Kidney epithelial cell (primary cell): ENCODE measurements at regions not wholly inside any gene's neighbourhood (a gene's known extent, or its start where the extent isn't known, plus 50 kb on each side); places are given as distances from the start of the nearest gene placed in this dataset.

ENCODE experiments used
- DNase-seq: peaks from one replicate; pipeline ENCODE4 v3.0.0-alpha.2; 2010; ENCODE audit warnings: low read depth
- H3K27me3 ChIP-seq: 2 replicates; pipeline ENCODE4 v1.6.0; 2011; ENCODE audit warnings: low read length; ENCODE audit not compliant: control insufficient read depth, insufficient read depth
- H3K36me3 ChIP-seq: 2 replicates; pipeline ENCODE4 v1.5.1; 2011; ENCODE audit warnings: low read length; ENCODE audit not compliant: control insufficient read depth, insufficient read depth
- H3K4me3 ChIP-seq: 2 replicates; pipeline ENCODE4 v1.5.1; 2011; ENCODE audit warnings: low read depth, mild to moderate bottlenecking, control low read depth, low read length
- TF ChIP-seq, protein P1 (sequence below): IDR thresholded peaks from 2 replicates; pipeline ENCODE4 v1.5.1; 2011; ENCODE audit warnings: mild to moderate bottlenecking, moderate library complexity, low read length, control low read depth, inconsistent platforms; ENCODE audit not compliant: insufficient read depth, poor library complexity, severe bottlenecking

DNA sequence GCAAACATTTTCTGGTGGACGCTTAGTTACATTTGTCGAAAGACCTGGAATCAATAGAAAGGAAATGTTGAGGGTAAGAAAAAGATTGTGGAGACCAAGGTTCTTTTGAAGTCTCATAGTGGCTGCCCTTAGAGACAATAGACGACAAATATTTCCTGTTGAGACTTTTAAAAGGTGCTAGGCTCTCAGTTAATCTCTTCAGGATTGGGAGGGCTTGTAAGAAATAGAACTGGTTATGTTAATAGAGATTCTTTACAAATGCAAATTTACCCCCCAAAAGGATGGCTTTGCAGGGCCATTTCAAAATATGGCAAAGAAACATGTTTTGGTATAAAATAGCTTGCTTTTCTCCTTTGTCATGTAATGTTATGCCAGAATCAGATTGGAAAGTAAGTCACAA is 428.2 kb upstream of the CTNND2 start:
- TF ChIP-seq, protein P1, sequence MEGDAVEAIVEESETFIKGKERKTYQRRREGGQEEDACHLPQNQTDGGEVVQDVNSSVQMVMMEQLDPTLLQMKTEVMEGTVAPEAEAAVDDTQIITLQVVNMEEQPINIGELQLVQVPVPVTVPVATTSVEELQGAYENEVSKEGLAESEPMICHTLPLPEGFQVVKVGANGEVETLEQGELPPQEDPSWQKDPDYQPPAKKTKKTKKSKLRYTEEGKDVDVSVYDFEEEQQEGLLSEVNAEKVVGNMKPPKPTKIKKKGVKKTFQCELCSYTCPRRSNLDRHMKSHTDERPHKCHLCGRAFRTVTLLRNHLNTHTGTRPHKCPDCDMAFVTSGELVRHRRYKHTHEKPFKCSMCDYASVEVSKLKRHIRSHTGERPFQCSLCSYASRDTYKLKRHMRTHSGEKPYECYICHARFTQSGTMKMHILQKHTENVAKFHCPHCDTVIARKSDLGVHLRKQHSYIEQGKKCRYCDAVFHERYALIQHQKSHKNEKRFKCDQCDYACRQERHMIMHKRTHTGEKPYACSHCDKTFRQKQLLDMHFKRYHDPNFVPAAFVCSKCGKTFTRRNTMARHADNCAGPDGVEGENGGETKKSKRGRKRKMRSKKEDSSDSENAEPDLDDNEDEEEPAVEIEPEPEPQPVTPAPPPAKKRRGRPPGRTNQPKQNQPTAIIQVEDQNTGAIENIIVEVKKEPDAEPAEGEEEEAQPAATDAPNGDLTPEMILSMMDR = no peak
- H3K36me3 ChIP-seq = no peaks in the 10 kb centered on the region
- H3K27me3 ChIP-seq = no peaks in the 10 kb centered on the region
- no peak overlapping the region for H3K4me3 ChIP-seq
- no peak for DNase-seq

DNA sequence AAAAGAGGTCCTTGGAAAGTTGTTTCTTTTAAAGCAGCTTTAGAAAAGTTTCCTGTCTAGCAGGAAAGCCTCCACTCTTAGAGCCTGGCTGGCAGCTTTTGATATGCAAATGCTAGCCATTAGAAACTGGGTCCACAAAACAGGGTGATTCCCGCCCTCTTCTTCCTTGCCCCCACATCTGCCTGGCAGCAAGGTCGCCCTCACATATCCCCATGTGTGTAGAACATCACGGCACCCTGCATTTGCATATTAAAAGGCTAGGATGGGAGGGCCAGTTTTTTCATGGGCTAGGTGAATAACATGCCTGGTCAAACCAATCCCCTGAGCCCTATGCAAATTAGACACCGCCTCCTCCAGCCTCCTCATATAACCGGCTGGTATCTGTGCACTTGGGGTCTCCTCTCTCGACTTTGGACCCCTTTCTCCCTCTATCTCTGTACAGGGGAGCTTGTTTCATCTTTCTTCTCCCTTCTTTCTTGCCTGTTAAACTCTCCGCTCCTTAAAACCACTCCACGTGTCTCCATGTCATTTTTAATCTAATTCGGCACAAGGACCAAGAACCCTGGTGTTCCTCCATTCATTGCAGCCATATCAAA is 426.8 kb upstream of the CTNND2 start:
- no peak for DNase-seq
- TF ChIP-seq, protein P1 = no peak

GRCh38 chr5:12330381-12330780 is 426.1 kb upstream of the CTNND2 start:
- Histone ChIP-seq H3K36me3 (no peaks in the 10 kb centered on the region), H3K4me3 (no peak overlapping the region), H3K27me3 (no peaks in the 10 kb centered on the region)
- TF ChIP-seq, protein P1 = no peak
- DNase-seq = no peak

More for the DNA sequence above, 426.8 kb upstream of the CTNND2 start:
- no peaks in the 10 kb centered on the region for H3K36me3 ChIP-seq
- H3K4me3 ChIP-seq = no peak overlapping the region
- no peaks in the 10 kb centered on the region for H3K27me3 ChIP-seq

DNA sequence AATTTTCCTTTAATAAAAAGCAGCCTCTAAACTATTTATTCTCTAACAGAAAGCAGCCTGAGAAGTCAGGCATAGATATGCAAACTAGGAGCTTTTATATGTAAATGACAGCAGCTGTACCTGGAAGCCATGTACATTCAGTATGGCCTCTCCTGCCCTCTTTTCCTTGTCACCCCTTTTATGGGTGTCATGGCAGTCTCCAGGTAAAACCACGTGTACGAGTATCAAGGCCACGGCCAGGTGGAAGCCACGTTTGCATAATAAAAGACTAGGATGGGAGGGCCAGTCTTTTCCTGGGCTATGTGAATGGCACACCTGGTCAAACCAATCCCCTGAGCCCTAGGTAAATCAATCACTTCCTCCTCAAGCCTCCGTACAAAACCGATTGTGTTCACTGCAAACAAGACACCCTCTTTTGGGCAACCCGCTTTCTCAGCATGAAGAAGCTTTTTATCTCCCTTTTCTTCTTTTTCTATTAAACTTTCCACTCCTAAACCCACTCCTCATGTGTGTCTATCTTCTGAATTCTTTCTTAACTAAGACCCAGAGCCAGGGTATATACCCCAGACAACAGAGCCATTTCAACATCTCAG is 419.5 kb upstream of the CTNND2 start:
- TF ChIP-seq, protein P1 = no peak
- no peak for DNase-seq
- Histone ChIP-seq H3K27me3 (no peaks in the 10 kb centered on the region), H3K4me3 (no peak overlapping the region), H3K36me3 (no peaks in the 10 kb centered on the region)

- Histone ChIP-seq H3K4me3 (no peak overlapping the region), H3K36me3 (no peaks in the 10 kb centered on the region), H3K27me3 (no peaks in the 10 kb centered on the region)
- DNase-seq = no peak
- TF ChIP-seq, protein P1 = no peak
Measured at GRCh38 chr5:12322042-12322441, 417.8 kb upstream of the CTNND2 start.

GRCh38 chr5:12320331-12320730 is 416.1 kb upstream of the CTNND2 start:
- no peaks in the 10 kb centered on the region for H3K36me3 ChIP-seq
- no peak for DNase-seq
- H3K4me3 ChIP-seq = no peak overlapping the region
- TF ChIP-seq, protein P1 = no peak
- no peaks in the 10 kb centered on the region for H3K27me3 ChIP-seq
